Pulmonary artery endothelial cell (primary cell): ENCODE measurements at regions not wholly inside any gene's neighbourhood (a gene's known extent, or its start where the extent isn't known, plus 50 kb on each side); places are given as distances from the start of the nearest gene placed in this dataset.

Experiments
- DNase-seq: peaks from one replicate; pipeline ENCODE4 v3.0.0-alpha.2; 2011; ENCODE audit warnings: low read depth, low spot score

DNA sequence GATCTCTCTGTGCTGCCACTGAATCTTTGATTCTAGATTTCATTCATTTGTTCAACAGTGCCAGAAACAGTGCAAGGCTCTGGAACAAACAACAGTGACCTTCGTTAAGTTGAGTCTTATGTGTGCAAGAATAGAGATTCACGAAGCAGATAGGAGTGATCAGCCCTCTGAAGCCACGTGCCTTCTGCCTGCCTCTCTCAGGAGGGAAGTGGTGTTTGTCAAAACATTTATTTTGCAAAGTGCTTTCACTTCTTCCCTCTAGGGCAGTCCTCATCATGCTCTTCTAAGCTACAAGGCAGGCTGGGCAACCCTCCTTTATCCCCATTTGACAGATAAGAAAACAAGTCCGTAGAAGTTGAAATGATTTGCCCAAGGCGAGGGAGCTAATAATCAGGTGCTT, 204.3 kb downstream of the TFAP2C start:
- DNase-seq: no peak

DNA sequence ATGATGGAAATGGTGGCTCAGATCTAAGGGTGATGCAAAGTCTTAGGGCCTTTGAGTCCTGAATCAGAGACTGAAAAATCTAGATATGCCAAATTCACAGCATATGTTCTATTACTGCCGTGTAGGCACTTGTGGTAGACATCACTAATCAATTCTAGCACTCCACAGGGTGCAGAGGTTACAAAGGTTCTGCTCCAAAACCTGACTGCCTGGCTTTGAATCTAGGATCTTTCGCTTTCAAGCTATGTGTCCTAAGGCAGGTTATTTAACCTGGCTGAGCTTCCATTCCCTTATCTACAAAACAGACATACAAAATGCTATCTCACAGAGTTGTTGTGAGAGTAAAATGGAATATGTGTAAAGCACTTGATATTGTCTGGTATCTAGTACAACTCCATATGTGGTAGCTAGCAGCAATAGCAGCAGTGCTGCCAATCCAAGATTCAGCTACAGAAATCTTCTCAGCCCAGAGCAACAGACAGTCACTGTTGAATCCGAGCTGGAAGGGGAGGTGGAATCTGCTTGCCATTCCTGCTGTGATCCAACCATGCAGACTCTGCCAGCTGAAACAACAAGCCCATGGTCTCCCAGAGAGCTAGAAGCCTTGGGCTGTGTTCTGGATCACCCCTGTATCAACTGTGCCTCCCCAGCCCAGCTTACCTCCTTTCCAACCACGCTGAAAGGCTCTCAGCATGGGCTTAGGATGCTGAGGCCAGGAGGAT, 206.9 kb downstream of the TFAP2C start:
- DNase-seq: no peak

DNA sequence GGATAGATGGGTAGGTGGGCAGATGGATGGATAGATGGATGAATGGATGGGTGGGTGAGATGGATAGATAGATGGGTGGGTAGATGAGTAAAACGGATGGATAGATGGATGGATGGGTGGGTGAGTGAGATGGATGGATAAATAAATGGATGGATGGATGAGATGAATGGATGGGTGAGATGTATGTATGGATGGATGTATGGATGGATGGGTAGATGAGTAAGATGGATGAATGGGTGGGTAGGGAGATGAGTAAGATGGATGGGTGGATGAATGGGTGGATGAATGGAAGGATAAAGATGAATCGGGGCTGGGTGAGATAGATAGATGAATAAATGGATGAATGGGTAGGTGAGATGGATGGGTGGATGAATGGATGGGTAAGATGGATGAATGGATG, 210.1 kb downstream of the TFAP2C start:
- no peak for DNase-seq

DNA sequence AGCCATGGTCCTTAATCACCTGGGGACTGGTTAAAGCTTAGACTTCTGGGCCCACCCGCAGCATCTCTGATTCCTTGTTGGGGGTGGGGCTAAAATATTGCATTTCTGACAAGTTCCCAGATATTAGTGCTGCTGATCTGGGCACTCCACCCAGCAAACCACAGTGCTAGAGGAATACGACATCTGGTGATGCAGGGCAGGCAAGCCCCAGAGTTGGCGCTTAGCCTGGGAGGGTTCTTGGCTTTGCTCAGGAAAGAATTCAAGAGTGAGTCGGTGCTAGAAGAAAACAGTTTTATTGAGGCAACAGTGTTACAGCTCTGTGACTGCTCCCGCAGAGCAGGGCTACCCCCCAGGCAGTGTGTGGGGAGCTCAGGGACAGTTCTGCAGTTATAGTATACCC, 210.7 kb downstream of the TFAP2C start:
- no peak for DNase-seq

DNA sequence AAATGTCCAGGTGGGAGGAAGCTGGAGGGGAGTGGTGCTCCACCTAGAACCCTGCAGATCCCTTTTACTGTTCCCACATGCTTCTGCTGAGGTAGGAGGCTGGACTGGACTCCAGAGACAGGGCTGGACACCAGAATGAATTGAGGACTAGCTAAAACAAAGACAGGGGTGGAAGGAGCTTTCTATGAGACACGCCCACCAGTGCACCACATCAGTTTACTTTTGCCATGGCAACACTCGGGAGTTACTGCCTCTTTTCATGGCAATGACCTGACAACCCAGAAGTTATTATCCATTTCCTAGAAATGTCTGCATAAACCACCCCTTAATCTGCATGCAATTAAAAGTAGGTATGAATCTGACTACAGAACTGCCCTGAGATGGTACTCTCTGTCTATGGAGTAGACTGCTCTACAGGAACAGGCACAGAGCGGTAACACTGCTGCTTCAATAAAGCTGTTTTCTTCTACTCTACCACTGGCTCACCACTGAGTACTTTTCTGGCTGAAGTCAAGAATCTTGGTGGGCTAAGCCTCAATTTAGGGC, 211.7 kb downstream of the TFAP2C start:
- no peak for DNase-seq

DNA sequence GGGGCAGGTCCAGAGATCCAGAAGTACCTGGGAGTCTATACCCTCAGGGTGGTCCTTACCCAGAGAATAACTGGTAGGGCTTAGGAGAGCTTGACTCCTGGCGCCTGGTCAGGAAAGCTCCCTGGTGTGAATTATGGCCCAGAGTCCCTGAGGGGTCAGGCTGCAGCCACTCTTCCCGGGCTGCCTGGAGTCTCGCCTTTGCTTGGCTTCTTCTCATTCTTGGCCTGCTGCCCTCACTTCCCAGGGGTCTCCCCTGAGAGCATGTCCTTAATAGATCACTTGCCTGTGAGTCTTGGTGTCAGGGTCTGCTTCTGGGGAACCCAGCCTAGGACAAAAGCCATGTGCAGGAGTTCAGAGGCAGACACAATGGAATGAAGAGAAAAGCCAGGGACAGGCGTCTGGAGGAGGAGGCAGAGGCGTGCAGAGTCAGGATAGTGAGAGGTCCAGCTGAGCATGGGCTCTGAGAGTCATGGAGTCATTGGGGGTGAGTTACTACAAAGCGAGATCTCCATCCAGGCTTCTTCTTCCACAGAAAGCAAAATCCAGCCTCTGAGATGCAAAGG, 212.3 kb downstream of the TFAP2C start:
- no peak for DNase-seq

DNA sequence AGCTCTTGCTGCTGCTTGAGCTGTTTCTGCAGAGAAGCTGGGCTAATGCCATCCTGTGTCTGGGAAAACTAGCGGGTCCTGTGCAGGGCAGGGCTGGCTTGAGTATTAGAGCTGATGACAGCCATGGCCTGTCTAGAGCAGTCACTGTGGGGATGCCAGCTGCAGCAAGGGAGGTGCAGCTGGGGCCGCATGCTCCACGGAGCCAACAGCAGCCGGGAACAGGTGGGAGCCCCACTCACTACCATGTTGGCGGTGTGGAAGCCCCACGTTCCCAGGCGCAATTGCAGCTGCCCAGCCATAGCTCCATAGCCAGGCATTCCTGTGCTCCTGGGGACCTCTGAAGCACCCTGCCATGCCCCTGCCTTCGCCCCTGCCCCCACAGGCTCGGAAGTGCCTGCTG, 212.9 kb downstream of the TFAP2C start:
- no peak for DNase-seq

DNA sequence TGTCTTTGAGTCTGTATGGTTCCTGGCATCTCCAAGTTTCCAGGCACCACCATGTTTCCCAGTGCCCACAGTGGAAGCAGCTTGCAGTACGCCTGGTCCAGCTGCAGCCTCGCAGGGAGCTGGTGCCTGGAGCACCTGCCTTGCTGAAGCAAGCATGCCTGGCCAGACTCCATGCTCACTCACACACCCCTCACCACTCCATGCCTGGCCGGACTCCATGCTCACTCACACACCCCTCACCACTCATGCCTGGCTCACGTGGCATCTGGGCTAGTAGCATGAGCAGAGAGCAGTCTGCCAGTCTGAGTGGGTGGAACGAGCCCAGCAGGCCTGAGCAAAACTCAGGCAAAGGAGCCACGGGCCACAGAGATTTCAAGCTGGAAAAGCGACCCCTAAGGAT, 214.3 kb downstream of the TFAP2C start:
- DNase-seq: no peak

DNA sequence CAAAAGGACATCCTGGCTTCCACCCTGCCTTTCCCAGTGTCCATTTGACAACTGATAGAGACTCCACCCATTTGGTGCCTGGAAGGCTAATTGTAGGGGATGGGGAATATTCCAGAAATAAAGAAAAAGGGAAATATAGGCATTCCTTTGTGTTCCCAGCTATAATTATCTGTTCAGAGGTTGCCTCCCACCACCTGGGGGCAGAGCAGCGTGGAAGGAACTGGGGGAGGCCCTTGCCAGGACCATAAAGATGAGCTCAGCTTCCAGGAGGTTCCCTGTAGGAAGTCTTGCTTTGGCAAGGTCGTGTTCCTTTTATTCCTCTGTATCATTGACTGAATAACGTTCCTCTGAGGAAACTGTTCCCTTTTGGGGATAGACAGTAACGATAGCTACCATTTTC, 214.7 kb downstream of the TFAP2C start:
- no peak for DNase-seq

DNA sequence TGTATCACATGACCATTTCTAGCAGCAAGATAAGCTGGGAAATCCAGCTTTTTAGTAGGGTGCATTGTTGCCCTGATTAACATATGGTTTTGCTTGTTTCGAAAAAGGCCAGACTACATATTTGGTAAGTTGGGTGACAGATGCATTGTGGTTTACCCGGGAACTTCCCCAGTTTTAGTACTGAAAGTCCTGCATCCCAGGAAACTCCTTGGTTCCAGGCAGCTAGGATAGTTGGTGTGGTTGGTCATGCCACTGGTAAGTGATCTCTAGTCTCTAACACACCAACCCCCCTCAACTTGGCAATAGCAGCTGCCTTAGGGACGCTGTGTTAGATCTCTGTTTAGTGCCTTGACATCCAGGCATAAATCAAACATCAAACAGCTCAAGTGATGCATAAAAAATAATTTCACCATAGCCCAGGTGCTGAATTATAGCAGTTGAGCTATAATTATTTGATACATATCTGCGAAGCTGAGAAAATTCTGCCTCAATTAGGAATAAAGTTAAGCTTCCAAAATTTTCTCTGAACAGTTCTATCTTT, 216.5 kb downstream of the TFAP2C start:
- DNase-seq: no peak

DNA sequence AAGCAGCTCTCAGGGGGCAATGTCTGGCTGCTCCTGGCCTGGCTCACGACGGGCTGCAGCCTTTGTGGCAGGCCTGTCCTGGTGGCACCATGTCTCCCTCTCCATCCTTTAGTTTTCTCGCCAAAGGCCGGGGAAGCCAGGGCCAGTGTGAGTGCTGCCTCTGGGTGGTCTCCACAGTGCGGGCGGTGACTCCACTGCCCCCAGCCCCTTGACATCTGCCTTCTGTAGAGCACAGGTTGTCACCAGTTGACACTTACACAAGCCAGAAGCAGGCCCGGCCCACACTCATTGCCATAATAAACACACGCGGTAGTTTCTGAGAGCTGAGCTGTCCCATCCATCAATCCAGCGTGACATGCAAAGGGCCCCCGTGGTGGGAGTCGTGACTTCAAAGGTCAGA, 219.5 kb downstream of the TFAP2C start:
- DNase-seq: no peak

DNA sequence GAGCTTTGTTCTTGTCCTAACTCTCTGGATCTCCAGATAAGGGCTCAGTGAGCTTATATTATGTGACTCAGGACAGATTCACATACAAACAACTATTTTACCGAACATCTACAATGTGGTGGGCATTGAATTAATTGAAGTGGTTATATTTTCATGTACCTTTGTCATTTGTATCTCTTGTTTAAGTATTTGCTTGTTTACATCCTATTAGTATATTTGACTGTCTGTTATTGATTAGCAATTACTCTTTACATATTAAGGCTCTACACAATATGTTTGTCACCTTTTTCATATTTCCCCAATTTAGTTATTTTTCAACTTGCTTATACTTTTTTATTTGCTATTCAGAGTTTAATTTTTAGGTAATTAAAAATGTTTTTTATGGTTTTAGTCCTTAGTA, 222.4 kb downstream of the TFAP2C start:
- no peak for DNase-seq

DNA sequence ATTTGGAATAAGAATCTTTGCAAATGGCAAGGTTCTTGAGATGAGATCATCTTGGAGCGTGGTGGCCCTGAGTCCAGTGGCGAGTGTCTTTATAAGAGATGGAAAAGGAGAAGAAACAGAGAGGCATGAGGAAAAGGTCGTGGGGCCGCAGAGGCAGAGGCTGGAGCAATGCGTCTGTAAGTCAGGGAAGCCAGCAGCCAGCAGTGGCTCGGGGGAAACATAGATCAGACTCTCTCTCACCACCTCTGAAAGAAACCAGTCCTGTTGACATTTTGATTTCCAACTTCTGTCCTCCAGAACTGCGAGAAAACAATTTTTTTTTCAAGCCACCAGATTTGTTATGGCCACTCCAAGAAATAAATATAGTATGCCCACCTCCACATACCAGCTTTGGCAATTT, 226.6 kb downstream of the TFAP2C start:
- DNase-seq: no peak

DNA sequence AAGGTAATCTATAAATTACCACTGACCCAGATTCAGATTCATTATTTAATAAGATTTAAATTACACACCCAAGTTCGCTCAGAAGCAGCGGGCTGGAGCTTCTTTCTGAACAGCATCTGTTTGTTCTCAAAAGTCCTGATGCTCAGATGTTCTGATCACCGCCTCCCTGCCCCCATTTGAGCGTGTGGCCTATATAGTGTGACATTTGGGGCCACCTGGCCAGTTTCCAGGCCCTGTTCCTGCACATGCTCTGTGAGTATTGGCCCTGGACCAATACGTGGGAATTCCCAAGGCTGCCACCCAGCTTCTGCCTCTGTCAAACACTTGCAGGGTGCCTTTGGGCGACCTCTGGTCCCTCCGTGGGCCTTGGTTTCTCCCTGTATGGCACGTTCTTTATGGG, 228.8 kb downstream of the TFAP2C start:
- no peak for DNase-seq

DNA sequence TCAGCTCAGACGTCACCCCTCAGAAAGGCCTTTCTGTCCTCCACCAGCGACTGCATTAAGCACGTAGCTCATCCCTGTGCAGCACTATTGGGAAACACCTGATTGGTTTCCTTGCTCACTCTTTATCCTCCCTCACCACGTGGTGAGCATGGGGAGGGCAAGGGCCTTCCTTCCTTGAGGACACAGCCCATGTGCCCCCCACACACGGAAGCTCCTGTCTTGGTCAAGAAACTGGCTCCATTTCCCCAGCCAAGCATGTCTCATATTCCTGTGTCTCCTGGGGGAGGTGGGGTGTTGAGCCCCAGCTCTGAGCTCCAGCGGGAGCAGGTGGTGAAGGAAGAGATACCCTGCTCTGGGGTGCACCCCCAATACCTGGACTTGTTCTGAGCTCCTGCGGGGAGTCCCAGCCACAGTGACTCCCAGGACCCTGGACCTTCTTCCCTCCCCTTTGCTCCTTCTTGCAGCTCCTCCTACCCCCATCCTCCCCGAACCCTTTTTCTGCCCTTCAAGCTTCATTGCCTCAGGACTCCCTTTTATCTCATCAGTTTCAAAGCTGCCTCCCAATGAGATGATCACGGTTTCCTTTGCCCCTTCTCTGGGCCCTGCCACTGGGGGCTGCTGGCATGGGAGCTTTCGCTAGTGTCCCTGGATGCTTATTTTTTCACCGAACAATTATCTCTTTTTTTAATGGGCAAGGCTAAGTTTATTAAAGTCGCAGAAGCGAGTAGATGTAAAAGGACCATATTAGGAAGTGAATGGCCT, 230.1 kb downstream of the TFAP2C start:
- no peak for DNase-seq

DNA sequence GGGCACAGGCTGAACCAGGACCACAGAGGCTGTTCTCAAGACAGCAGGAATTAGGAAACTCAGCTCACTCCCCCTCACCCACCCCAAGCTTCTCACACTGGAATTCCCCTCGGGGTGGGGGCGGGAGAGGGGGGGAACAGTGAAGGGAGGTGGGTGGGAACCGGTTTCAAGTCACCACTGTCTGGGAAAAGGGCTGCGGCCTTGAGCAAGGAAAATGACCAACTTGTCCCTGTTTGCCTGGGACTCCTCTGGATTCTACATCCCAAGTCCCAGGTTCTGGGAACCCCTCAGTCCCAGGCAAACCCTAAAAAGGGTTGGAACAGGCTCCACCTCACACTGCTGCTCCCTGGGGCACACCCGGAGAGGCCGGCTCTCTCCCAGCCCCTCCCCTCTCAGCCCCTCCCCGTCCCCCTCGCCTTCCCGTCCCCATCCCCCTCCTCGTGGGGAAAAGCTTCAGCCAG, 230.7 kb downstream of the TFAP2C start:
- no peak for DNase-seq

DNA sequence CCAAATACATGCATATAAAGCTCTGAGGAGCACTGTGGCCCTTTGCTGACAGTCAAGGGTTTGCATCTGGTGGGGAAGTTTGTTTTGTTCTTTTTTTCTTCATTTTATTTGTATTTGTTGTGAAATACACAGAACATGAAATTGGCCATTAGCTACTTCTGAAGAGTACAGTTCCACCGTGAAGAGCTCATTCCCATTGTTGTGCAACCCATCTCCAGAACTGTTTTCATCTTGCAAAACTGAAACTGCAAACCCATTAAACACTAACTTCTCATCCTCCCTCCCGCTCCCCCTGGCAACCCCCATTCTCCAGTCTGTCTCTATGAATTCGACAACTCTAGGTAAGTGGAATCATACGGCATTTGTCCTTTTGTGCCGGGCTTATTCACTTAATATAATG, 231.3 kb downstream of the TFAP2C start:
- DNase-seq: no peak

DNA sequence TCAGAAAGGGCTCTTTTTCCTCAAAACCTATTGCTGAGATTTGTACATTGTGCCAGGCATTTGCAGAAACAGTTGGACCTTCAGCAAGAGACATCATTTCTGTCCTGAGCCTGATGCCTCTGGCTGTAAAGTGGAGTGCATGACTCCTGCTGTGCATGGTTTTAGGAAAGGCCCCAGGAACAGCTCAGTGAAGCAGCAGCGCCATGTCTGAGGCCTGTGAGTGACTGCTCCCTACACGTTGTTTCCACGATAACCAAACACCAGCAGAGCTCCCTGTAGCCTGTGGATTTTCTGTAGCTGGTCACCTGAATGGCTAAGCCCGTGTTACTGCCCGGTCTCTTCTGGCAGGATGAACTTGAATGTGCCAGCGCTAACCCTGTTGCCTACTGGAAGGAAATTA, 232.5 kb downstream of the TFAP2C start:
- DNase-seq: no peak

DNA sequence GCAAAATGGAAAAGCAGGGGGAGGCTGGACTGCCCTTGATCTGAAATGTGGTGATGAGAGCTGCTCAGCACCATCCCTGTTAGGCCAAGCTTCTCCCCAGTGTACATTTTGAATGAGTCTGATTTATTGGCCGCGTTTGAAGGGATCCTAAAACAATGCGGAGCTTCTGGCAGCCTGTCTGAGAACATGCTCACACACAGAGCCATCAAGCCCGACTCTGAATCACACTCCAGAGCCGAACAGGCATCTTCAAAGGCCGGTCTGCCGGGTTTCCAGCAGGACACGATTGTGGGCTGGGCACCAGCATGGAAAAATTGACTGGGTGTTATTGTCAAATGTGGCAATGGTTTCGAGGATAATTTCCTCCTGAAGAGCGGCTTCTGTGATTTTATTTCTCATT, 235.9 kb downstream of the TFAP2C start:
- no peak for DNase-seq

DNA sequence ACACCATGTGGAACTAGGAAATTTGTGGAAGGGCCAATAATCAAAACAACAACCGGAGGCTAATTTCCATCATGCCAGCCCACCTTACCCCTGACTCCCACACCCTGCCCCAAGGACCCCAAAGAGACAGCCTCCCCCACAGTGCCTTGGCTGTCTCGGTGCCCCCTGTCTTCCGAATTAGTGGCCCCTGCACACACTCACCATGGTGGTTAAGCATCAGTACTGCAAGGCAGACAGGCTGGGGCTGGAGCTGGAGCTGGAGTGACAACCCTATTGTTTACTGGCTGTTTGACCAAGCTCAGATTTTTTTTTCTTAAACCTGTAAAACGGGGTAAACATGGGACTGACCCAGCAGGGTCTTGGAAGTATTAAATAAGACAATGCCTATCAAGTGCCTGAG, 238.0 kb downstream of the TFAP2C start:
- no peak for DNase-seq

DNA sequence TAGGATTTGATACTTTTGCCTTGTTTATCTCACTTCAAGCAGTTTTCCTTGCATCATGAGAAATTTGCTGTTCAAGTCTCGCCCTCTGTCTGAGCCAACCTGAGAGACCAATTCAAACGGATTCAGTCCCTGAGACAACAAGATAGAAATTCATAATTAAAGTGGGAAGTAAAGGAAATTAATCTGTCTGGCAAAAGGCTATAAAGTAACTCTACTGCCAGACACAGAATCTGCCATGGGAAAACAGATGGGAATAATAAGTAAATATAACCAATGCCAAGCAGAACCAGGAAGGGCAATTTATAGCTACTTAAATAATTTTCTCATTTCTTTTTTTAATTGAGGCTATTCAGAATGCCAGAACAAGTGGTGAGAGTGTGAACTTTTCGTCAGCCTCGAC, 239.6 kb downstream of the TFAP2C start:
- no peak for DNase-seq

DNA sequence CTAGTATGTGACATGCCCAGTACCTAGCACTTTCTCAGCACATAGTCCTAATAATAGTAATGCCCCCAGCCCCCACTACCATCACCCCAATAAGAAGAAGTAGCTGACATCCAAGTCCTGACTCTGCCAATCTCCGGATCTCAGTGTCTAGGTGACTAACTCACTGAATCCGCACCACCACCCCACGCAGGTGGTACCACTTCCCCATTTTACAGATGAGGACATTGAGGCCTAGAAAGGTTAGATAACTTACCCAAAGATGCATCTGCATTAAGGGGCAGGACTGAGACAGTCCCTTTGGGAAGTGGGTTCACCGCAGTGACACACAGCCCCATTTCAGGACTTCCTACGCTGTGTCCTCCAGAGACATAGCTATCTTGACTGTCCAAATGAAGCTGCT, 241.2 kb downstream of the TFAP2C start:
- no peak for DNase-seq
